GM04504 (cell line): ENCODE measurements at regions not wholly inside any gene's neighbourhood (a gene's known extent, or its start where the extent isn't known, plus 50 kb on each side); places are given as distances from the start of the nearest gene placed in this dataset.

Experiments
- DNase-seq: peaks from one replicate; pipeline ENCODE4 v3.0.0-alpha.2; 2012; ENCODE audit warnings: low read depth

- no peak for DNase-seq
Observed at GRCh38 chr4:111871802-111872201, 273.5 kb upstream of the FAM241A start.

GRCh38 chr4:111873801-111874200, 271.5 kb upstream of the FAM241A start:
- DNase-seq: no peak

- no peak for DNase-seq
Observed at GRCh38 chr4:111879539-111879938, 265.7 kb upstream of the FAM241A start.

- no peak for DNase-seq
Observed at GRCh38 chr4:111880116-111880515, 265.1 kb upstream of the FAM241A start.

GRCh38 chr4:111883557-111883999, 261.7 kb upstream of the FAM241A start:
- peak; percentile 5 for DNase-seq

GRCh38 chr4:111890412-111890811, 254.8 kb upstream of the FAM241A start:
- no peak for DNase-seq

- DNase-seq: no peak
Observed at GRCh38 chr4:111905511-111905910, 239.7 kb upstream of the FAM241A start.

GRCh38 chr4:111919639-111920038, 225.6 kb upstream of the FAM241A start:
- no peak for DNase-seq

- no peak for DNase-seq
Observed at GRCh38 chr4:111921714-111922113, 223.5 kb upstream of the FAM241A start.

GRCh38 chr4:111923786-111924185, 221.5 kb upstream of the FAM241A start:
- DNase-seq: peak; percentile 35

GRCh38 chr4:111924696-111925095, 220.6 kb upstream of the FAM241A start:
- no peak for DNase-seq

GRCh38 chr4:111930659-111931058, 214.6 kb upstream of the FAM241A start:
- no peak for DNase-seq

- DNase-seq: no peak
Observed at GRCh38 chr4:111933703-111934102, 211.6 kb upstream of the FAM241A start.

- DNase-seq: no peak
Observed at GRCh38 chr4:111934314-111934713, 210.9 kb upstream of the FAM241A start.

GRCh38 chr4:111937368-111937767, 207.9 kb upstream of the FAM241A start:
- DNase-seq: peak; percentile 33

- DNase-seq: no peak
Observed at GRCh38 chr4:111941957-111942356, 203.3 kb upstream of the FAM241A start.

- no peak for DNase-seq
Observed at GRCh38 chr4:111943796-111944203, 201.5 kb upstream of the FAM241A start.

GRCh38 chr4:111945014-111945413, 200.2 kb upstream of the FAM241A start:
- no peak for DNase-seq

GRCh38 chr4:111946800-111947199, 198.5 kb upstream of the FAM241A start:
- no peak for DNase-seq

- no peak for DNase-seq
Observed at GRCh38 chr4:111952688-111953087, 192.6 kb upstream of the FAM241A start.

- no peak for DNase-seq
Observed at GRCh38 chr4:111954550-111954949, 190.7 kb upstream of the FAM241A start.

GRCh38 chr4:111955001-111955400, 190.3 kb upstream of the FAM241A start:
- DNase-seq: no peak

- no peak for DNase-seq
Observed at GRCh38 chr4:111957116-111957515, 188.1 kb upstream of the FAM241A start.

GRCh38 chr4:111957997-111958396, 187.3 kb upstream of the FAM241A start:
- no peak for DNase-seq

GRCh38 chr4:111959222-111959621, 186.0 kb upstream of the FAM241A start:
- DNase-seq: peak; percentile 31
